HL-60 (cell line): ENCODE measurements at regions not wholly inside any gene's neighbourhood (a gene's known extent, or its start where the extent isn't known, plus 50 kb on each side); places are given as distances from the start of the nearest gene placed in this dataset.

ENCODE experiments used
- CTCF ChIP-seq: IDR thresholded peaks from one replicate; pipeline ENCODE4 v1.5.1; 2011; ENCODE audit warnings: low read length, control low read depth, inconsistent platforms; ENCODE audit not compliant: insufficient read depth
- REST ChIP-seq: IDR thresholded peaks from 2 replicates; pipeline ENCODE4 v1.6.1; 2012; ENCODE audit warnings: low read depth; ENCODE audit not compliant: insufficient replicate concordance

GRCh38 chr3:181213347-181213746 is 223.8 kb upstream of the DNAJC19 start:
- TF ChIP-seq CTCF (no peak), REST (no peak)
